Hippocampal formation (tissue), 2 donors: ENCODE measurements at regions not wholly inside any gene's neighbourhood (a gene's known extent, or its start where the extent isn't known, plus 50 kb on each side); places are given as distances from the start of the nearest gene placed in this dataset.

Source experiments
- DNase-seq, 2 donors: peaks; one replicate each; lab custom pipeline; 2025; lab: John Stamatoyannopoulos, UW

DNA sequence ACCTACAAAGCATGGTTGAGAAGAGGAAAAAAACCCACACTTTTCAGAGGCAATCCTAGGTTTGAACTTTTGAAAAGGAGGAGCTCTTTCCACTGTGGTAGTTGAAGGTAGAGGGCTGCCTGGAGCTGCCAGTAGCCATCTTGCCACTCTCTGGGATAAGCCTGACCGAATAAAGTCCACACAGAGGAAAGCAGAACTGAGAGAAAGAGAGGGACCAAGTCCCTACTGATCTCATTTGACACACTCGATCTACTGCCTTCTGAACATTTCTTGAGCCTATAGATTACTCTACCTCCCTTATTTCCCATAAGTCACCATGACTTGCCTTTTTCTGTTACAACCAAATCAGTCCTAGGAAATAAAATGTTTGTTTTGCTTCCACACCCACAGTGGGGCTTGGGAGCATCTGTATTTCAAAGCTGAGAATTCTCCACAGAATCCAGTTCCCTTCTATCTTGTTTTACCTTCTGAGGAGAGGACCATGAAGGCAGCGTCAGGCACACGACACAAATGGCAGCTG is 147.0 kb upstream of the PTPRK start:
- no peak for DNase-seq

DNA sequence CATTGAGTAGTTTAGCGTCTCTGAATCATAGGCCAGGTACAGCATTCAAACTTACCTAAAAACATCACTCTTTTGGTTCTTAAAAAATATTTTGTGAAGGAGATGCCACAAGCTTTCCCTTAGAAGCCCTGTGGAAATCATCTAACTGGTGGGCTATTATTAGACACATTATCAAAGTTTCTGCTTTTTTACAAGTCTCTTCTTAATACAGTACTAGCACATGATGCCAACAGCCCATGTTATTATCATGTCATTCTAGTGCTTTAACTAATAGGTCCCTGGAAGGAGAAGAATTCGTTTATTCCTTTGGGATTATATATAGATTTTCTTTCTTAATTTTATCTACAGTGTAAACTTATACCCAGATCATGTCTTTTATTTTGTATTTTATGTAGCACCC is 146.0 kb upstream of the PTPRK start:
- no peak for DNase-seq

DNA sequence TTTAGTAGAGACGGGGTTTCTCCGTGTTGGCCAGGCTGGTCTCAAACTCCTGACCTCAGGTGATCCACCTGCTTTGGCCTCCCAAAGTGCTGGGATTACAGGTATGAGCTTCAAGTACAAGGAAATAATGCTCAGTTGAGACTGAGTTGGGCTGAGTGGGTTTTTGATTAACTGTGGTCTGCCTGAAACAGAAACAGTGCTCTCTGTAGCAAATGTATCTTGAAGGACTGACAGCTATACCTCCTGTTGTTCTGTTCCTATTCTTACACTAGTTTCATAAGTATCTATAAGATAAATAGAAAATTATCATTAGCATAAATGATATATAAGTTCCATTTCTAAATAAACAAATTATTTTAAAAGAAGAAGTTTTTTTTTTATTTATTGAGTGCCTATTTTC is 142.8 kb upstream of the PTPRK start:
- no peak for DNase-seq

DNA sequence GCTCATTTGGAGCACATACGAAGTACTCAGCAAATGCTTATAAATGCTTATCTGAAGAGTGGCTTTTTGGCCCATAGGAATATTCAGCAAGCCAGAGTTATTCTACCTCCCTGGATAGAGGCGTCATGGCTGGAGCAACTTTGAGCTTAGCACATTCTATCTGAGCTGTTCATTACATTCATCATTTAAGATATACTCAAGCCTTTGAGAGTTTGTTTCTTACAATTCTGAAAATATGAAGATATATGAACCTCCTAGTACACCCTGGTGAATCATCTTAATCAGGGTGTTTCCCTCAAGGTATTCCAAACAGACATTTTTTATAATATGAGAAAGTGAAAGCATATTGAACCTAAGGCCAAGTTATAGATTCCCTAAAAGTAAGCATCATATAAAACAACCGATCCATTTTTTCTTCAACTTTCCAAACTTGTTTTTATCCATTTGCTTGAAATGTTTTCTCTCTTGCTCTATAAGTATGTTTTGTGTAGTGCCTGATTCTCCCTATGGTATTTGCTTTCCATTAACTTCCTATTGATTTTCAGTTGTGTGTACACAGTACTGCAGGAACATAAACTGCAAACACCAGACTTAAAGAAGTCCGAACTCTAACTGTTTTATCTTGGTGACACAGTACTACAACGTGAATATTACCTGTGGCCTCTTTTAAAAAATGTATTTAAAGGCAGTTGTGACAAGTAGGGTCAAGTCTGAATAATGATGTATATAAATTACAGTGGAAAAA is 139.7 kb upstream of the PTPRK start:
- DNase-seq: no peak

DNA sequence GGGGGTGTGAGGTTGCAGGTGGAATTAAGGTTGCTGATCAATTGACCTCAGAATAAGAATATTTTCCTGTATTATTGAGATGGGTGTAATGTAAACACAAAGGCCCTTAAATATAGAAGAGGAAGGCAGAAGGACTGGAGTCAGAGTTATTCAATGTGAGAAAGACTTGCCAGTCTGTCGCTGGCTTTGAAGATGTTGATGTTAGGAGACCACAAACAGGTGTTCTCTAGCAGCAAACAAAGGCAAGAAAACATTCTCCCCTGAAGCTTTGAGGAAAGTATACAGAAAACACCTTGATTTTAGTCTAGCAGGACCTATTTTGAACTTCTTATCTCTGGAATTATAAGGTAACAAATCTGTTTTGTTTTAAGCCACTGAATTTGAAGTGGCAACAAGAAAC is 138.9 kb upstream of the PTPRK start:
- no peak for DNase-seq

DNA sequence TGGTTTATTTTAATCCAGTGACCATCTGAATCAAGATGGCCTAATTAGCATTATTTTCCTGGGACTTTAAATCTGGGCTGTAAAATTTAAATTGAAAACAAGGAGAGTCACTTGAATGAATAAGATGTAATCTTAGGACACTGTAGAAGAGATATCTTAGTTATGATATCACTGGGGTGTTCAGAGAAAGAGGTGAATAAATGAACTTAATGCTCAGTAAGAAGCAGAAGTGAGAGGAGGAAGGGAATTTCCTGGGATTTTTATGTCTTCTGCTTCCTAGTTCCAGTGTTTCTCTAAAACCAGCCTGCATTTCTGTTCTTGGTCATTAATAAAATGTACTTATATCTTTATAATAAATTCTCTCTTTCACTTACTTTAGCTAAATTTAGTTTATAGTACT is 136.8 kb upstream of the PTPRK start:
- no peak for DNase-seq

DNA sequence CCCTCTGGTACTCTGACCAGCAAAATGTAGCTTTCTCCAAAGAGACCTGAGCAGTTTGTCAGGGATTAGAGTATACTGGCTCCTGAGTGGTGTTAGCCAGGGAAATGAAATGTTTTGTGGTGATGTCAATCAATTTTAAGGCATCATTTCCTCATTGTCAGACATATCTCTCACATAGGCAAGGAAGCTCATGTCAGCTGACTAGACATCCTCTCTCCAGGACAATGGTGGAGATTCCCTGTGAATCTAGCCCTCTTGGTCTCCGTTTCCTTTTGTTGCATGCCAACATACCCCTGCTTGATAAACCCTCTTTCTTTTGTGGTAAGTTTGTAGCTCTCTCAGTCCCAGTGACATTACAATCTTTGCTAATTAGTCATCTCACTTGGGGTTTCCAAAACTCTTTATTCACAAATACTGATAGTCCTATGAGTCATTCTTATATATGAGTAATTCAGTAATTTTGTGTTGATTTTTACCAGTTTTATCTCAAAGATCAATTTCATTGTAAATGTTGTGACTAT is 135.6 kb upstream of the PTPRK start:
- DNase-seq: no peak

DNA sequence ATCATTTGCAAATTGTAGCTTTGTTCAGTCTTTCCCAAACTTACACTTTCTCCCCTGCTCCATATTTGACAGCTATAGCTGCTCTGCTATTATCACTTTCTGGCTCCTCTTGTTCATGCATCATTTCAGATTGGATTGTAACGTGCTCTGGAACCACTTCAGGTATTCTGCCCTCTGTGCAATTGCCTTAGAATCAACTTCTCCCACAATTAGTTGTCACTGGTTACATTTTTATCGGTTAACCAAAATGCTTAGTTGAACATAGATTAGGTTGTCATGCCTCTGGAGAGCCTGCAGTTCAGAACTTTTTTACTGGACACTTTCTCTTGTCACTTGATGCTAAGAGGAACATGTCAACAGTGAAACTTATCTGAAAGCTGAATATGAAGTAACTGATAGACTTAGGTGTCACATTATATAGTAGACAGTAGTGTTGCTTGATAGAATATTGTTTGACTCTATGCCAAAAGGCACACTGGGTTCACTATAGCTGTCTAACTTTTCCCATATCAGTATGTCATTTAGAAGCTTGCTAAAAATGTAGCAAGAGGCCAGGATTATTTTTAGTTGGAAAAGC is 127.7 kb upstream of the PTPRK start:
- no peak for DNase-seq

DNA sequence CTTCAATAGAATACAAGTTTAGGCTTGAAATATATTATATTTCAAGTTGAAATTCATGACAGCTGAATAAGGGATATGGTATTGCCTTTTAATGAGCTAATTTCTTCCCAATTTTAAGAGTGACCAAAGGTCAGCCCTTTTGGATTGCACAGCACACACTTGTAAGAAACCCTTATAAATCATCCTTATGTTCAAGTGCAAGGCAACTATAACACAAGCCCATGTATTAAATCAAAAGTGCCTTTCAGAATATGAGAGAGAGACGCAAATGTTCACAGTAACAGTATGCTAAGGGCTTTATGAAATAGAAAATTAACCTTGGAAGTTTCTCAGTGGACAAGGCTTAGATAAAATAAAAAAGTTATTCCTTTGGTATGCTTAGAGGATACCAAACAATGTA is 121.7 kb upstream of the PTPRK start:
- DNase-seq: no peak

DNA sequence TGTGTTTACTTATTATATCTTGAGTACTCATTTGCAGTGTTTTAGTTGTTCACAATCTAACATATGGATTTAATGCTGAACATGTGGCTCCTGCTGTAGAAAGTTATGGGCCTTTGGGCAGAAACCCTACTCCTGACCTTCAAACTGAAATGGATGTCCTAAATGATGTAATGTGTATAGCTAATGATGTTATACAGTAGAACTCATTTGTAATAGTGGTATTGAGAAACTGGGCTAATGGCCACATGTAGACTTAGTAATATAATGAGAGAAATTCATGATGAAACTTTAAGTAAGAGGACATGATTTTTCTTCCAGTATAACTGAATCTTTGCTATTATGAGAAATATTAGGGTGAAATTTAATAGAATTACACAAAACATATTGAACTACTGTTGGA is 121.3 kb upstream of the PTPRK start:
- DNase-seq: no peak

DNA sequence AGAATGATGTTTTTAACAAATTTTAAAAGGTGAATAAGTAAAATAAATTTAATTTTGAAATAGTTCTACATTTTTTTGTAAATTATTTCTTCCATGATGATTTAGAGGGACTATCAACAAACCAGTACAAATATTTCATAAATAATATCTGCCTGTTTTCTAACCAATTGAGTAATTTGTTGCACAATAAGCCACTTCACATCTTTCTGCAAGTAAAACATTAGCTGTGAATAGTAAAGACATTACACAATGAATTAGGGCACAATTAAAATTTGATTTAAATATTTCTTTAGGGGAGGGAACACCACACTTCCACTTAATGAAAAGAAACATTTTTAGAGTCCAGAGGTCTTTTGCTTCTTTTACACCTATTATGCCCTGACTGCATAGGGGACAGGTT is 118.4 kb upstream of the PTPRK start:
- DNase-seq: no peak

DNA sequence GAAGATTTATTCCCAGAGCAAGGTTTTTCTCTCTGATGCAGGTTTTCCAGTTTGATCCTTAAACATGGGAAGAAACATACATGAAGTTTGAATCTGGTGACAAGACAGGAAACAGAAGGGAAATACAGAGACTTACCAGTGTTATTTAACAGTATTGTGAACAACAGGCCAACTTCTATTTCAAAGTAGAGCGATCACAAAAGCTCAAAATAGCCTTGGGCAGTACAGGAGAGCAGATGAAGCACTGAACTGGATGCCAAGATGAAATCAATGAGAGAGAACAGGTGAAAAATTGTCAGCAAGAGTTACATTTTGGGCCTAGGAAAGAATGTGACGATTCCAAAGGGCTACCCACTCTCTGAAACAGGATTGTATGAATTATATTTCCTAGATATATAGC is 114.8 kb upstream of the PTPRK start:
- DNase-seq: no peak

DNA sequence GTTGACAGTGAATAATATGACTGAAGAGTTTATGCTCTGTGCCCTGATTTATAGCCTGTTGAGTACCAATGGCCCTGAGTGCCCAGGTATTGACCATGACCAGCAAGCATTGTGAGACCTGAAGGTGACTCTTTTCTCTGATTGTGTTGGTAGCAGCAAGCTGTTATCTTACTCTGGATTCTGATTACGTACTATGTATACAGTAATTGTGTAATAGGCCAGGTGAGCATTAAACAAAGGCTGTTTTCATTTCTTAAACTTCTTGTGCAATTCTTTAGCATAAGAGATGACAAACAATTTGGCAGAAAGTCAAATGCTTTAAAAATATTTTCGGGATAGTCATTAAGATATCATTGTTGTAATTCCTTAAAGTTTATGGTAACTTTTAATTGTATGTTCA is 111.7 kb upstream of the PTPRK start:
- DNase-seq: no peak

DNA sequence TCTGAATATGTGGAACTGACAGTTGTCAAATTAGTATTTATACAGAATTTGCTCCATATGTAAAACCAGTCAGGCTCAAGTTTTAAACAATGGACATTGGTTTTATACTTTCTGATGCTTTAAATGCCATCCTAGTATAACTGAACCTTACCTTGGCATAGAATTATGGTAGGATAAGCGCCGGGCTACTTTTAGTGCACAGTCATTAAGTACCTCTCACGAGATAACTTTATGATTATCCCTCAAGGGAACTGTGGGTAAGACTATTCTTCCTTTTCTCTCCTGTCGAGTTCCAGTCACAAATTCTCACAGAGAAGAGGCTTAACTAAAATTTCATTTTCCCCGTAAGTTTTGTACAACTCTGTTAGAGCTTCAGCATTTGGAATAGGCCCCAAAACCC is 110.6 kb upstream of the PTPRK start:
- DNase-seq: no peak

DNA sequence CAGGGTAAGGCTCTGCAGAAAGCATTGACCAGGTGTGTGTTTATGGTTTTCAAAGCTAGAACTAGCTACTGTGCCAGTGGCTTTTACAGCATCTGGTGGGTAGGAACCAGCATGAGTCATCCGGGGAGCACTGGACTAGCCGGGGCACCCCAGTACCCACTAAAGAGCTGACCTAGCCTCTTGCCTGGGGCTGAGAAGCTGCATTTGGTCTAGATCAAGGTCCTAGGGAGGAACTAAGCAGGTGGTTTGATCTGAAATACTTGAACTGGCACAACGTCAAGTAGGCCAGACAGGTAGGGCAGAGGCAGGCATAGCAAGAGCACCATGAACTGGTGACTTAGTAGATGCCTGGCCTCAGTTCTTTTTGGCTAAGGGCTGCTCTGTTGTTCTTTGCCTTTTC is 109.8 kb upstream of the PTPRK start:
- no peak for DNase-seq

DNA sequence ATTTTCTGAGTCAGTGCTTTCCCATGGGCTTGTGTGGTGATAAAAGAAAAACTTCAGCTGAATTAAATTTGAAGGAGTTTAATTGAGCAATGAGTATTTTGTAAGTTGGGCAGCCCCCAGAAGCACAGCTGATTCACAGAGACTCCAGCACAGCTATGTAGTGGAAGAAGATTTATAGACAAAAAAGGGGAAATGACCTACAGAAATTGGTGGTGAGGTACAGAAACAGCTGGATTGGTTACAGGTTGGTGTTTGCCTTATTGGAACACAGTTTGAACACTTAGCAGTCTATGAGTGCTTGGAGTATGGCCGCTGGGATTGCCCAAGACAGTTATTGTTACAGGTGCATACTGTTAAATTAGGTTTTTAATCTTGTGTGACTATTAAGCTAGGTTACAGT is 96.9 kb upstream of the PTPRK start:
- no peak for DNase-seq

DNA sequence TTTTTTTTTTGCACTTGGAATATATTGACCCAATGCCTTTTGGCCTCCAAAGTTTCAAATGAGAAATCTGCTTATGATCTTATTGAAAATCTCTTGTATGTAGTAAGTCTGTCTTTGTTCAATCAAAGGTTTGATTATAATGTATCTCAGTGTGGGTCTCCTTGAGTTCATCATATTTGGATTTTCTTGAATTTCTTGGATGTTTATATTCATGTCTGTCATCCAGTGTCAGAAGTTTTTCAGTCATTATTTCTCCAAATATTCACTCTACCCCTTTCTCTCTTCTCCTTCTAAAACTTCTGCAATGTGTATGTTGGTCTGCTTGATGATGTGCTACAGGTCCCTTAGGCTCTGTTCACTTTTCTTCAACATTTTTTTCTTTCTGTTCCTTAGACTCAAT is 95.9 kb upstream of the PTPRK start:
- DNase-seq: no peak

DNA sequence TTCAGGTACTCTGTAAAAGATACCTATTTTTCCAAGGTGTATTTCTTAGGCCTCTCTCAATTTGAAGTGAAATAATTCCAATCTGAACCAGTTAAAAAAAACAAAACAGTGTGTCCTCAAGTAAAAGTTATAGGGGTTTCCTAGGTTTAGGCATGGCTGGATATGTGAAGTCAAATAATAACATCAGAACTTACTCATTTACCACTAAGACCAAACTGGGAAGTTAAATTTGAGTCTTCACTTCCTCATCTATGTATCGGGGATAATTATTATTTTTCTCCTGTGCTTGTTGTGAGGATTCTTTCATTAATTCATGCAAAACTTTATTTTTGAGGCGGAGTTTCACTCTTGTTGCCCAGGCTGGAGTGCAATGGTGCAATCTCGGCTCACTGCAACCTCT is 86.2 kb upstream of the PTPRK start:
- DNase-seq: no peak

DNA sequence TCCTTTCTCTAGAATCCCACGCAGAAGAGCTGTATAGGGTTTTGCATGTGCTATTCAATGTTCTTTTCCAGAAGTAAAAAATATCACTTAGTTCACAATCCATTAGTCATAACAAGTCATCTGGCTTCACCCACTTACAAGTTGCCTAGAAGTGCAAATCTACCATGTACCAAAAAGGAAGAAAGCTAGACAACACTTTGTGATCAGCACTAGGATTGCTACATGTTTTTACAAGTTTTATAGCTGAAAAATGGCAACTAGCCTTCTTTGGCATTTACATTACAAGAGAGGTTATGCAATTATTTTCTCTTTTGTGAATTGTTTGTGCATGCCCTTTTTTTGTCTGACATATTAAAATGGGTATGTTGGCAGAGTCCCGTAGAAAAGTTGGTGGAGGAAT is 85.6 kb upstream of the PTPRK start:
- DNase-seq: no peak

DNA sequence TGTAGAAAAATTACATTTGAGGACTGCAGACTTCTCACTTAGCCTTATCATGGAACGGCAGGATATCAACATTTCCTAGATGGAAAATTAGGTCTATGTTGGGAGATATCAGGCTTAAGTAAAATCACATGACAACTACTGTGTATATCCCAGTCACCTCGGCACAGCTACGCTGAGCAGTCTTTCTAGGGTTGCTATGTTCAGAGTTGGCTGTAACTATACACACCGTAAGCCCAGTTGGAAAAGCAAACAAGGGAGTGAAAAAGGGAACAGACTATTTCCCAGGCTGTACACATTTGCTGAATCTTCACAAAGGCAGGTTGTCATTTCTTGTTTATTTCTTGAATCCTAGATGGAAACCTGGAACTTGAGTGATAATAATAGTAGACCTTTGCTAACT is 80.7 kb upstream of the PTPRK start:
- no peak for DNase-seq

DNA sequence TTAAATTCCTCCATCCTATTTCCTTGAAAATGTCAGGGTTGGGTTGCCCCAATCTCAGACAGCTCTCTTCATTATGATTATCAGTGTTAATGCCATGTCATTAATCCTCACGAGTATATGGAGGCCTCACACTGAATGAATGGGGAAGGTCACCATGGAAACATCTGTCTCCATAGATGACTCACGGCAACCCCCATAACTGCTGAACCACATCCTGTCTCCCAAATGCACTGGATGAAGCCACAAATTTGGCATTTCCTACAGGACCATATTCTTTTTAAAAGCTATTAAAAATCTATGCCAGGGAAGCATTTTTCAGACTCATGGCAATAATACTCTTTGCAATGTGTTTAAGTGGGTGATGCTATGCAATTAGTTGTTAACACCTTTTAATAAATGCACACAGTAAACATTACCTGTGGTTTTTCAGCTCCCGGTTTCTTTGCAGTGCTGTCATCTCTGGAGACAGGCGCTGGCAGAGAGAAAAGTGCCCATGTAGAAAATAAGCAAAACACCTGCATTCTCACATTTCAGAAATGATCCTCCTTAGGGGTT is 80.1 kb upstream of the PTPRK start:
- DNase-seq: no peak

DNA sequence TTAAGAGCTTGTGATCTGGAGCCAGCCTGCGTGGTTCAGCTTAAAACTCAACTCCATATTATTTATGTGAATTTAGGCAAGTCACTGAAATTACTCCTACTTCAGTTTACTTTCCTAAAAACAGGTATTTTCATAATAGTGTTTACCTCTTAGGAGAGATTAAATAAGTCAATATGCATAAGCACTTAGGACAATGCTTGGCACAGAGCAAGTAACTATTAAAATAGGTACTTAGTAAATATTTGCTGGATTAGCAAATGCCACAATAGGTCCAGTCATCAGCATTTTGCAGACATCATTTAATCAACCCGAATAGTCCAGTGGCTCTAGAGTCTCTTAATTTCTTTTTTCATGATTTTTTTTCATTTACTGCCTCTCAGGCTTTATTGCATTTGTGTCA is 78.6 kb upstream of the PTPRK start:
- DNase-seq: no peak

DNA sequence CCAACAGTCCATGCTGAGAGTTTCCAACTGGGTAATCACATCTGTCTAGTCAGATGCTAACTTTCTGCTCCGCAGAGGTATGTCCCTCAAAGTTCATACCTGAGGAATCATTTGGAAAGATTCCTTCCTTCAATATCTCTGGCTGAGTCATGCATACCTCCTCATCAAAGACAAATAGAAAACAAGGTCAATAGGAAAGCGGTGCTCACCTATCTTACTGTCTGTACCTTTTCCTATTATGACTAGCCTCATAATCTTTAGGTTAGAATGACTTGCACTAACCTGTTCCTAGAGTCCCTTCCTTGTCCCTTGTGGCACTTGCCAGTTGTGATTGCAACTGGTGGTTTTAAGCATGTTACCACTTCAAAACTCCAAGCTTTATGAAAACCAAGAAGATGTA is 78.2 kb upstream of the PTPRK start:
- no peak for DNase-seq
